ENCODE measurements at regions not wholly inside any gene's neighbourhood (a gene's known extent, or its start where the extent isn't known, plus 50 kb on each side); places are given as distances from the start of the nearest gene placed in this dataset.

DNA sequence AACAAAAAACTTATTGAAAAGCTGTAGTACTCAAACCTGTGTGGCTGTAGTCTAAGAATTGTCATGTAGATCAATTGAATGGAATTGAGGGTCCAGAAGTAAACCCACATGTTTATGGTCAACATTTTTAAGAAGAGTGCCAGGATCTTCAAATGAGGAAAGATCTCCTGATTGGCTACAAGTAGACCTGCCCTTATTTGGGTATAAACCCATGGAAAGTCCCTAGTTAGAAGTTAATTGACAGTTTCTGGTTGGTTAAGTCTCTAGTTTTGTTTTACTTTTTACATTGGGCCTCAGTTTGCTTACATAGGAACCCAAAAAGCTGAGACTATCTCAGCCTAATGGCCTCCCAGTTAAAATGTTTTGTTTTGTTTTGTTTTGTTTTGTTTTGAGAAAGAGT lies 91.9 kb upstream of the RESF1 start:
- no peak for DNase-seq

DNA sequence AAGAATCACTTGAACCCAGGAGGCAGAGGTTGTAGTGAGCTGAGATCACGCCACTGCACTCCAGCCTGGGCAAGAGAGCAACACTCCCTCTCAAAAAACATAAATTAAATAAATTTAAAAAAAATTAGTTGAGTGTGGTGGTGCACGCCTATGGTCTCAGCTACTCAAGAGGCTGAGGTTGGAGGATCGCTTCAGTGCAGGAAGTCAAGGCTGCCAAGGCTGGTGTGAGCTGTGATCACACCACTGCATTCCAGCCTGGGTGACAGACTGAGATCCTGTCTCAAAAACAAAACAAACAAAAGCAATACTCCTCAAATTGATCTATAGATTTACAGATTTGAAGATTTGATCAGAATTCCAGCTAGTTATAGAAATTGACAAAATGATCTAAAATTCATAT lies 92.7 kb upstream of the RESF1 start:
- DNase-seq, result no peak

DNA sequence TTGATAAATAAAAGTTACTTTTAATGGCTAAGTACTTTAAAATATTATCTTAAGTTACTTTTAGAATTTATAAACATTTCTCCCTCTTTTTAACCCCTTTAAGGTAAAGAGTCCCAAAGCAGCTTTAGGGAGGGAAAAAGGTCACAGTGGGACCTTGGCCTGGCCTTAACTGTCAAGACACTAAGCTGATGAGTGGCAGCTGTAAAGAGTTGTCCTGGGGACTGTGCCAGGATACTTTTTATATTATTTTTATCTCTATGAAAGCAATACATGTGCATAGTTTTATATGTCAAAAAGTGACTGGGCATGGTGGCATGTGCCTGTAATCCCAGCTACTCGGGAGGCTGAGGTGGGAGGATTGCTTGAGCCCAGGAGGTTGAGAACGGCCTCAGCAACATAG lies 94.2 kb upstream of the RESF1 start:
- no peak for DNase-seq

DNA sequence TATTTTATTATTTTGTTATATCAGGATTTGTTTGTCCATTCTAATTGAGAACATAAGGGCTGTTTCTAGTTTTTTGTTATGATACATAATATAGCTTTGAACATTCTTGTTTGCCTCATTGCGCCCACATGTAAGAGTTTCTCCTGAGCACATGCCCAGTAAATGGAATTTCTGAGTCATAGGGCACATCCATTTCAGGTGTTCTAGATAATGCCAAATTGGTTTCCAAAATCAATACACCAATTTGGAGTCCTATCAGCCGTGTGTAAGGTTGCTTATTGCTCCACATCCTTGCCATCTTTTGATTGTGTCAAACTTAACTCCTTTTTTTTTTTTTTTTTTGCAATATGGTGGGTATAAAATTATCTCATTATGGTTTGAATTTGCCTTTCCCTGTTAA lies 97.9 kb upstream of the RESF1 start:
- DNase-seq, result no peak

DNA sequence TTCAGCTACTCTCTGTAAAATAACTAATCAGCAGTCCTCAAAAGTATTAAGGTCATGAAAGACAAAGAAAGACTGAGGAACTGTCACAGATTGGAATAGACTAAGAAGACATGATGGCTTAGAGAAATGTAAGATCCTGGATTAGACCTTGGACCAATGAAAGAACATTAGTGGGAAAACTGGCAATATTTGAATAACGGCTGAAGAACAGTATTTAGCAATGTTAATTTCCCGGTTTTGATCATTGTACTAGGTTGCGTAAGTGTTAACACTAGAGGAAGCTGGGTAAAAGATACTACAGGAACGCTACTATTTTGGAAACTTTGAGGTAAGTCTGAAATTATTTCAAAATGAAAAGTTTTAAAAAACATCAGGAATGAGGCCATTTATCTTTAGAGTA lies 98.8 kb upstream of the RESF1 start:
- no peak for DNase-seq

DNA sequence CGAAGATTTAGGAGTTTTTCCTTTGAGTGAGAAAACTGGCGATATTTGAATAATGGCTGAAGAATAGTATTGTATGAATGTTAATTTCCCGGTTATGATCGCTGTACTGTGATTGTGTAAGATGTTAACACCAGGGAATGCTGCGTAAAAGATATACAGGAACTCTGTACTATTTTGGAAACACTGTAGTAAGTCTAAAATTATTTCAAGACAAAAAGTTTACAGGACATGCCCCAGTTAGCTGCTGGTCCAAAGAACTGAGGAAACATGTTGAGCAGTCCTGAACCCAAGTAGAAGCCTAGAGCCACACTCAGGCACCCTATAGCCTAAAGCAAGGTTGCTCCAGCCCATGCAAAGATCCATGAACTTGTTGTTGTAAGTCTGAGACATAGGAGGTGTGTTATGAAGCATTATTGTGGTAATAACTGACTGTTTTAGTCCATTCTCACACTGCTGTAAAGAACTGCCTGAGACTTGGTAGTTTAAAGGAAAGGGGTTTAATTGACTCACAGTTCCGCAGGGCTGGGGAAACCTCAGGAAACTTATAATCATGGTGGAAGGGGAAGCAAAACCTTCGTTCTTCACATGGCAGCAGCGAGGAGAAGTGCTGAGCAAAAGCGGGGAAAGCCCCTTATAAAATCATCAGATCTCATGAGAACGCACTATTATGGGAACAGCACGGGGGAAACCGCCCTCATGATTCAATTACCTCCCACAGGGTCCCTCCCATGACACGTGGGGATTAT lies 99.8 kb upstream of the RESF1 start:
- no peak for DNase-seq

DNA sequence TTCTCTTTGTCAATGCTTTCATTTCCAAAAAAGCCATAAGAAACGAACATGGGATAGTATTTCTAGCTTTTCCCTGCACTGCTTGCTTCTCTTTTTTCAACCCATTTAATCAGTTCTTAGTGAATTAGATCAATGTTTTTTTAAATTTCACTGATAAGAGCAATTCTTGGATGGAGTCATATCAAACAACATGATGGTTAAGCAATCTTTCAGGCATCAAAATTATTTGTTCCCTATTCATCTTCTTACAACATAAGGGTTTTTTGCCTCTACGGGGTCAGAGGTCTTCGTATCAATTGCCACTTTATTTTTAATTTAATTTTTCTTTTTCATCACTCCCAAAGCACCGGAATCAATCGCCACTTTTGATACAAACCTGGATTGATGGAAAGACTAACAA lies 103.8 kb upstream of the RESF1 start:
- no peak for DNase-seq

DNA sequence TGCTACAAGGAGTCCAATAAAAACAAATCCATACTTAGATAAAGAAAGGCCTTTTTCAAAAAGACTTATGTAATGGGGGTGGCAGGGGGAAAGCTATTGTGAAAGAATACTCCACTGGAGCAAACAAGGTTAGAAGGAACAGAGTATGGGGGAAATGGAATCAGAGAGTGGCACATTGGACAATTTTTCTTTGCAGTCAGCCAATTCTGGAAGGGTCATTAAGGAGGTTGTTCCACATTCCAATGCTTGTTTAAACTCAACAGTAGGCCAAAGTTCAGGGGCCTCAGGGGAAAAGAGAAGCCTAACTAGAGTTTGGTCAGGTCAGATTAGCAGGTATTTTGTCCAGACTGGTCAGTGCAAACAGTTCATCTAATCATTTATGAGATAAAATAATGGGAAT lies 105.2 kb upstream of the RESF1 start:
- DNase-seq, result no peak

DNA sequence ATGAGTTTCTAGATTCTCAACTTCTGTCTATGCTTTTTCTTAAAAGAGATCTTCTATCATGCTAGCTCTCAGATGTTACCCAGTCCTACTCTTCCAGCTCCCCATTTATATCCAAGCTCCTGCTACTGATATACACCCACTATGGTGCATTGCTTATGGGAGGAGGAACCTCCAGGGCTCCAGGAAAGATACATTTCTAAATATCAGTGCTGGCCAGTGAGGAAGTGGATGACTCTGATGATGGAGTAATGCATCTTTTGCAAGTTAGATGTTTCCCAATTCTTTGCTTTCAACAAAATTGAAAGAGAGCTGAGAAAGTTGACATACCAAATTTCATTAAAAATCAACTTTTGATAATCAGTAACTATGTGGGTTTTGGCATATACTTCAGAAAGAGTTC lies 105.7 kb upstream of the RESF1 start:
- no peak for DNase-seq

DNA sequence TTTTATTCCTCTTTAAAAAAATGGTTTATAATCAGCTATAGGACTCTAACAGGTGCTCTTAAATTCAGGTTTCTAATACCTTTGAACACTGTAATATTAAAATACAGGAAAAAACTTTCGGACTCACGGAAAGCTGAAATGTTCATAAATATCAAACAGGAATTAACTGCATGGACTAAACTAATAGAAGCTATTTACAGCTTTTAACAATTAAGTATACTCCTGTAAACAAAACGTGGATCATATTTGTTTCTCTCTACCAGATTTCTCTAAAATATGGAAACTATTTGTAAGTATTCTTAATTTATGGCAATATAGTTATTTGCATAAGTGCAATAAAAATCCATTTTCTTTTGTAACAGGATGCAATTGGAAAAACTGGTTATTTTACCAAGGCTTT lies 108.9 kb upstream of the RESF1 start:
- DNase-seq, result no peak

DNA sequence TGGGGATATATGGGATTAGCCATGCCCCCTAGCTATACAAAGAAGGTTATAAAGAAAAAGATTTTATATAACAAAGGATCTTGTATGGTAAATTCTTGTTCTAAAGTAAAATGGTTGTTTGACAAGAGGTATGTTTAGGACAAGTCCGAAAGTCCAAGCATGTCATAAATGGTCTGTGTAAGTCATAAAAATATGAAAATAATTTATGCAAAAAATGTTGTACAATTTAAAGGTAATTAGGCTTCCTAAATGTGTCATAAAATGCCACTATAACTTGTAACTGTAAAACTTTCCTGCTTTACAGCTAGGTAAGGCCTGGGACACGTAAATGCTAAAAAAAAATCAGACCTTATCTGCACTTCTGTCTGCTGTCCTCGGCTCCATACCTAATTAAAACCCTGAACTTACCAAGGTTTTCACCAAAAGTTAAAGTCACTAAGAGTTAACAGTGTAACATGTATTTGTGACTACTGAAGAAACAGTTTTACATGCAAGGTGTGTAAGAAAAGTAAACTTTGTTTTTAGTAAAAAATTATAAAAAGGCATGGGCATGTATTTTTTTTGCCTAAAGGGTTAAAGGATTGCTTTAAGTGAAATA lies 110.0 kb upstream of the RESF1 start:
- peak; percentile 35 for DNase-seq

DNA sequence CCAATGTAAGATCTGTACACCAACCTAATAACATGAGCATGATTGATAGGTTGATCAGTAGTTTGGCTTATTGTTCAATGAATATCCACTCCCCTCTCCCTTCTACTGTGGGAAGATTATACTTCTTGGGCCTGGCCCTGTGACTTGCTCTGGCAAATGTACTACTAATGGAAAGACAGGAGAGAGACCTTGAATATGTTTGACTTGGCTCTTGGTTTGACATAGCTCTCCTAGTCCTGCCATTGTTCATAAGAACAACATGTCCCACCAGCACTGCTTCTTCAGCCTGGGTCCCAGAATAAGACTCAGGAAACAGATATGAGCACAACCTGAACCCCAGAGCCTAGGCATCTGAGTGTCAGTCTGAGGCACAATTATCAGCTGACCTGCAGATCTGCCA lies 112.8 kb upstream of the RESF1 start:
- DNase-seq, result no peak

DNA sequence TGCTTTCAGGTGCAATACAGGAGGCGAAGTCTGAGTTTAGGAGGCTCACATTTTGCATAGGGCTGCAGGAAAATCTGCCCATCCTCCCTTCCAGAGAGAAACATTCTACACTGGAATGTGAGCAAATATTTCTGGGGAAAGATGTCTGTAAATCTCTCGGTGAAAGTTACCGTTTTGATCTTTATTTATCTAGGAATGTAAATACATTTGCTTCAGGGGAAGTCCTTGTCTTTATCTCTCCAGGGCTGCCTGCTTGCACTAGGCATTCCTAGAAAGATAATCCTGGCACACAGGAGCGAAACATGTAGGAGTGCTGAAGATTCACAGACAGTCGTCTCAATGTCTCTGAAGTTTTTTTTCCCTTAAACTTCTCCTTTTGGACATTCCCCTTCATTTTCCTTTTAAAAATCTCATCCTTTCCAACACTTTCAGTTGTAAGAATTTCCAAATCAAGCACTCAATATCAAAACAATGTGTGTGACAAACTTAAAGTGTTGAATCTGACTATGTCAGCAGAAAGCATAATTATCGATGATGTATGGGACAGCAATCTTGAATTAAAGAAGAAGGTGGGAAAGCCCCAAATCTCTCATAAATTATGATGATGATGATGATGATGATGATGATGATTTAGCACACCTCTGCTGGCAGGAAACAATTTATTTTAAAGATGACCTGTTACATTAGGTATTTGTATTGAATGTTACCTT lies 113.4 kb upstream of the RESF1 start:
- no peak for DNase-seq

DNA sequence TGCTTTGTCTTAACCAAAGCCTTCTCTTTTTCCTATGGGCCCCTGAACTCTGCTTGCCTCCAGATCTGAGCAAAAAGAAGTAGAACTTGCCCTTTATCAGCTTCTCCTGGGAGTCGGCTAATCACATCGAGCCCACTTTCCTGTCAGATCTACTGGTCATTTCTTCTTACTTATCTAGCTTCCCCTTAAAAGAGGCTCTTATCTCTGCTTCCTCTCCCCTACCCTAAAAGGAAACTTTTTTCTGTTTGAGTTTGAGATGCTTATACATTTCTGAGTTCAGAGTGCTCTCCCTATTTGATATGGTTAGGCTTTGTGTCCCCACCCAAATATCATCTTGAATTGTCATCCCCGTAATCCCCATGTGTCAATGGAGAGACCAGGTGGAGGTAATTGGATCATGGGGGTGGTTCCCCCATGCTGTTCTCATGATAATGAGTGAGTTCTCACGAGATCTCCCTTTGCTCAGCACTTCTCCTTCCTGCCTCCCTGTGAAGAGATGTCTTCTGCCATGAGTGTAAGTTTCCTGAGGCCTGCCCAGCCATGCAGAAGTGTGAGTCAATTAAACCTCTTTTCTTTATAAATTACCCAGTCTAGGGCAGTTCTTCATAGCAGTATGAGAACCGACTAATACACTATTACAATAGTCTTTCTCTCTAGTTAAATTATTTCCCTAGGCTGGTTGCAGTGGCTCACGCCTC lies 114.7 kb upstream of the AMN1 start:
- no peak for DNase-seq

DNA sequence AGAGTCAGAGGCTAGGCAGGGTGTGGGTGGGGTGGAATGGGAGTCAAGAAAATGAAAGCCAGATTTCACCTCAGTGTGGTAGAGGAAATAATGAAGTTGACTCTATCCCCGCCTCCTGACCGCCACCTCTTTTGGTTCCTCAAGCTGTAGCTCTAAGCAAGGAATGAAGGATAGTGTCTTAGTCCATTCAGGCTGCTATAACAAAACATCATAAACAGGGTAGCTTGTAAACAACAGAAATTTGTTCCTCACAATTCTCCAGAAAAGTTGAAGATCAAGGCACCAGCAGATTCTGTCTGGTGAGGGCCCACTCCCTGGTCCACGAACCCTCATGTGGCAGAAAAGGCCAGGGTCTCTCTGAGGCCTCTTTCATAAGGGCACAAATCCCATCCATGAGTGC lies 109.1 kb upstream of the AMN1 start:
- DNase-seq, result no peak

DNA sequence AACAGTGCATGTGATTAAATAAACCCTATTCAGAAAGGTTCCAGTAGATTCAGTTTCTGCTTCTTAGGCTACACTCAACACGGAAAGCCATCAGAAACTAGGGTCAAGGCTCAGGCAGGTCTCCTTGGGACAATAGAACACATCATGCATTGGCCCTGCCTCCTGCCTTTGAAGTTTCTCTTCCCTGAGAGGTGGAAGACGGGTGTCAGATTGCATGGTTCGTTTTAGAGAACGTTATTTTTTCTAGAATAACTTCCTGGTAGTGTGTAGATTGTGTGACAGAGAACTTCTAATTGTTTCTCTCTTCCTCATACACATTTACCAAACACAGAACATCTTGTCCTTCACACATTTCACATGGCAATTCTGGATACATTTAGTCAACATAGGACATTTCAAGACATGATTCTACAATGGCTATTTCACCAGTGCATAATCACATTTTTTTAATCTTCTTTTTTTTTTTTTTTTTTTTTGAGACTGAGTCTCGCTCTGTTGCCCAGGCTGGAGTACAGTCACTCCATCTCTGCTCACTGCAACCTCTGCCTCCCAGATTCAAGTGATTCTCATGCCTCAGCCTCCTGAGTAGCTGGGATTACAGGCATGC lies 106.6 kb upstream of the AMN1 start:
- no peak for DNase-seq

DNA sequence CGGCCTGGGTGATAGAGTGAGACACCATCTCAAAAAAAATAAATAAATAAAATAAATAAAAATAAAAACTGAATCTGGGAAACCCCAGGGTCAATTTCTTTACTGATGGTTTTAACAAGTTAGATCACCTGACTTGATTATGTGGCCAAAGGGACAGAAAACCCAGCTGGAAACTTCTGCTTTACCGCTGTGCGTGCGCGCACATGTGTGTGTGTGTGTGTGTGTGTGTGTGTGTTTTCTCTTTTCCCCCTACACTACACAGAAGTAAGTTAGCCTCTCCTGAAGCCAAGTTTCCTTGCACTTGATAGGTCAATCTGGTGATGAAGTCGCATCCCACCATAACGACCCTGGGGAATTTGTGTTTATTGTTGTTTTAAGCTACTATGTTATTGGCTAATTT lies 105.3 kb upstream of the AMN1 start:
- no peak for DNase-seq

DNA sequence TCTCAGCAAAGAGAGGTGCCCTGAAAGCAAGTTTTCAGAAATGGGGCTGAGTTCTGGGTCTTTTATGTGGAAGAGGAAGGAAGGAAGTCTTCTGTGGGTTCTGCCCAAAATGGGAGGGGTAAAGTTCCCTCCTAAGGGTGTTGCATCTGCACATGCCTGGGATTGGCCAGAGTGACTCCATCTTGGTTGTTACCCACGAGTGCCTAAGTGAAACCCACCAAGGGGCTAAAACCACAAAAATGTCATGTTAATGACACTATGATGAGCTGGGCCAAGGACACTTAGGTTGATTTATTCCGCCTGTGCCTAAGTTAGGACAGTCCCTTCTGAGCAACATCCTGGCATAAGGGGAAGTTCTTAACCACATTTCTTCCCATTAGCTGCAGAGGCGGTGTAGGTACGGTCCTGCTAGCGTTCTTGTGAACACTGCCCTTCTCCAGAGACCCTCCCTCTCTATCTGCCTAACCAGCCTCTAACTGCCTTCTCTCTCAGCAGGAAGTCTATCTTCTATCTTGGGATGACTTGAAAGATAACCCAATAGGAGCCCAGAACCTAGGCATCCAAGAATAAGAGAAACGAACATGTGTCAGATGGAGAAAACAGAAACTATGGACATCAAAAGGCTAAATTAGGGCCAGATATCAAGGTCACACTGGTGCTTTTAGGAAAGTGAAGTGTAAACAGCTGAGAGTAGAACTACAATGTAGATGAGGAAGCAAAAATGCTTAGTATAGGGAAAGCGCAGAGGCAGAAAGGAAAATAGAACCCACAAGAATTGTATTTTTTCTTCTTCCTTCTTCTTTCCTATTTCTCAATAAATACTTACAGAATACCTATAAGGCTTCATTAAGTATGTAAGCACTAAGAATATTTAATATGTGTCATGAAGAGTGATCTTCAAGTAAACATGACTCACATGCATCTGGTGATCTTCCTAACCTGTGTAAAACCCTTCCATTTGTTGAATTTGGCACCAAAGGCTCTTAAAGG lies 104.2 kb upstream of the AMN1 start:
- DNase-seq, result no peak

DNA sequence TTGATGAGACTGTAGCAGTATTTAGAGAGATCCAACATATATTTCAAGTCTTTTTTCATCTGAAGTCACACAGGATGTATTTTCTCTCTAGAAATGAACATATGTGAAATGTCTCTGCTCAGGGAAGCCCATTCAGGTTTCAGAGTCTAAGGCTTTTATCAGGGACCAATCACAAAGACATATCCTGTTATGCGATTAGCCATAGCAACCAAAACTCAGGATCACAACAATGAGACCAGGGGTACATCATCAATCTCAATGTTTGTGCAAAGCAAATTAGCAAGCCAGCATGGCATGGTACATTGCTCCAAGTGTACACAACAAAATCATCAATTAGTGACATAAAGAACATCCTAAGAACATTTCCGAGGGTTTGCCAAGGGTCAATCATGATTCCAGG lies 99.2 kb upstream of the AMN1 start:
- DNase-seq, result no peak

DNA sequence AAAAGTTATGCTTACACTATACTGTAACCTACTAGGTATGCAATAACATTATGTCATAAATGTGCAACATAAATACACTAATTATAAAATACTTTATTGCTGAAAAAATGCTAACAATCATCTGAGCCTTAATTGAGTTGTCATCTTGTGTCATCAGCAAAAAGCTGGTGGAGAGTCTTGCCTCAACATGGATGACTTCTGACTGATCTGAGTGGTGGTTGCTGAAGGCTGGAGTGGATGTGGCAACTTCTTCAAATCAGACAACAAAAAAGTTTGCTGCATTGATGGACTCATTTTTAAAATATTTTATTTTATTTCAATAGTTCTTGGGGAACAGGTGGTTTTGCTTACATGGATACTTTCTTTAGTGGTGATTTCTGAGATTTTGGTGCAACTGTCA lies 93.9 kb upstream of the AMN1 start:
- no peak for DNase-seq

DNA sequence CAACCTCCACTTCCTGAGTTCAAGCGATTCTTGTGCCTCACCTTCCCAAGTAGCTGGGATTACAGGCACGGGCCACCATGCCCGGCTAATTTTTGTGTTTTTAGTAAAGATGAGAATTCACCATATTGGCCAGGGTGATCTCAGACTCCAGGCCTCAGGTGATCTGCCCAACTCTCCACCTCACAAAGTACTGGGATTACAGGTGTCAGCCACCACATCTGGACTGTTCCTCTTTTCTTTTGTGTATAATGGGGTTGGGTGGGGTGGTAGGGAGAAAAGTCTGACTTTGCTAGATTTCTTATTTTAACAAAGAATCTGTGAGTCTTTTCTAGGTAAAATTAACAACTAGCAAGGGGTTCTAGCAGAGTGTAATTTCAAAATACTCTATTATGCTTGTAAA lies 92.7 kb upstream of the AMN1 start:
- DNase-seq, result no peak

DNA sequence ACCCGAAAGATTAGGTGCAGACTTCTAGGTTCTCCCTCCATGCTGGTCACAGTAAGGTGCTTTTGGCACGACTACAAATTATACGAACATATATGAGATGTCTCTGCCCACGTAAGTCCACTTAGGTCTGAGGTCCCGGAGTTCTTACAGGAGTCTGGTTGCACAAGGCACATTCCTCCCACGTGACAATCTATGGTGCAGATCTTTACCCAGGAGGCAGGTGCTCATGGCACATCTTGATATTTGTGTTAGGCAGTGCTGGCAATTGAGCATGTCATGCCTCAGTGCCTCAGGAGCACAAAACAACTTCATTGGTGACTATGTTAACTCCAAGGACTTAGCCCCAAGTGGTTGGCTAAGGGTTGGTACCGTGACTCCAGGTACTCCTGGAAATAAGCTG lies 92.0 kb upstream of the AMN1 start:
- DNase-seq, result no peak
